Calu3 (cell line): ENCODE measurements at regions not wholly inside any gene's neighbourhood (a gene's known extent, or its start where the extent isn't known, plus 50 kb on each side); places are given as distances from the start of the nearest gene placed in this dataset.

ENCODE experiments used
- BruUV-seq: library from RNA; stranded (reverse); fragments of 400-500 nt; replicated peaks from 2 replicates; lab custom pipeline; 2021; lab: Mats Ljungman, UMichigan
- CTCF ChIA-PET: fragments of 300-600 bp; sonication (Branson Sonifier 250); formaldehyde crosslinking; loops from one replicate; lab custom pipeline; 2022; ENCODE audit warnings: antibody characterized with exemption; lab: Charles Lee
- DNase-seq: peaks from one replicate; pipeline ENCODE4 v3.0.0; 2022
- H3K27ac Mint-ChIP-seq: one replicate; pipeline ENCODE4 v1.8.0; 2022; ENCODE audit warnings: mixed read lengths; ENCODE audit not compliant: unreplicated experiment
- H3K27me3 Mint-ChIP-seq: one replicate; pipeline ENCODE4 v1.8.0; 2022; ENCODE audit warnings: mixed read lengths; ENCODE audit not compliant: unreplicated experiment
- H3K36me3 Mint-ChIP-seq: one replicate; pipeline ENCODE4 v1.8.0; 2022; ENCODE audit warnings: mild to moderate bottlenecking, moderate library complexity, mixed read lengths; ENCODE audit not compliant: insufficient read depth, unreplicated experiment
- H3K4me1 Mint-ChIP-seq: one replicate; pipeline ENCODE4 v1.8.0; 2022; ENCODE audit warnings: mild to moderate bottlenecking, low read depth, mixed read lengths; ENCODE audit not compliant: unreplicated experiment
- H3K4me3 Mint-ChIP-seq: one replicate; pipeline ENCODE4 v1.8.0; 2022; ENCODE audit warnings: mild to moderate bottlenecking, low read depth, moderate library complexity, mixed read lengths; ENCODE audit not compliant: unreplicated experiment
- H3K9me3 Mint-ChIP-seq: one replicate; pipeline ENCODE4 v1.8.0; 2022; ENCODE audit warnings: low read depth, mixed read lengths; ENCODE audit not compliant: unreplicated experiment
- intact Hi-C: fragments of 100-400 bp; cut with micrococcal nuclease; formaldehyde crosslinking; loops from one replicate; pipeline ENCODE4 v1.10.0; 2022; ENCODE audit not compliant: unreplicated experiment
- TF ChIP-seq, protein P1 (sequence below): fragments of 200-600 bp; IDR thresholded peaks from one replicate; pipeline ENCODE4 v1.8.0; 2022; ENCODE audit warnings: antibody characterized with exemption; ENCODE audit not compliant: unreplicated experiment

DNA sequence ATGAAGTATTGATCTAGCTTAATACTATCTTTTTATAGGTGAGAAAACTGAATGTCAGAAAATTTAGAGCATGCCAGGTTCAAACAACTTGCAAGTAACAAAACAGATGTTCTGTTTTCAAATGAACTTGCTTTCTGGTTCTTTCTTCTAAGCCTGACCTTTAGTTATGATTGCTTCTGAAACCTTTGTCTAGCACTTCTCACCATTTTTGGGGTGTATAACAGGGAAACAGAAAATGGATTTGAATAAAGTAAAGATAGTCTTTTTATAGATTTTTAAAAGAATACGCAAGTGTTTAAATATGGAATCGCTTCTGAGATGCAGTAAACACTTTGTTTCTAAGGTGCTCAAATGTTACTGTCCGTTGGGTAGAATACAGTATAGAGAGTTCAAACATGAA, 687.2 kb upstream of the CPEB2 start:
- TF ChIP-seq, protein P1, sequence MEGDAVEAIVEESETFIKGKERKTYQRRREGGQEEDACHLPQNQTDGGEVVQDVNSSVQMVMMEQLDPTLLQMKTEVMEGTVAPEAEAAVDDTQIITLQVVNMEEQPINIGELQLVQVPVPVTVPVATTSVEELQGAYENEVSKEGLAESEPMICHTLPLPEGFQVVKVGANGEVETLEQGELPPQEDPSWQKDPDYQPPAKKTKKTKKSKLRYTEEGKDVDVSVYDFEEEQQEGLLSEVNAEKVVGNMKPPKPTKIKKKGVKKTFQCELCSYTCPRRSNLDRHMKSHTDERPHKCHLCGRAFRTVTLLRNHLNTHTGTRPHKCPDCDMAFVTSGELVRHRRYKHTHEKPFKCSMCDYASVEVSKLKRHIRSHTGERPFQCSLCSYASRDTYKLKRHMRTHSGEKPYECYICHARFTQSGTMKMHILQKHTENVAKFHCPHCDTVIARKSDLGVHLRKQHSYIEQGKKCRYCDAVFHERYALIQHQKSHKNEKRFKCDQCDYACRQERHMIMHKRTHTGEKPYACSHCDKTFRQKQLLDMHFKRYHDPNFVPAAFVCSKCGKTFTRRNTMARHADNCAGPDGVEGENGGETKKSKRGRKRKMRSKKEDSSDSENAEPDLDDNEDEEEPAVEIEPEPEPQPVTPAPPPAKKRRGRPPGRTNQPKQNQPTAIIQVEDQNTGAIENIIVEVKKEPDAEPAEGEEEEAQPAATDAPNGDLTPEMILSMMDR: no peak
- Mint-ChIP-seq H3K9me3 (no peaks in the 10 kb centered on the region), H3K4me1 (no peaks in the 10 kb centered on the region), H3K27me3 (no peaks in the 10 kb centered on the region), H3K4me3 (no peak overlapping the region), H3K36me3 (no peaks in the 10 kb centered on the region), H3K27ac (no peak overlapping the region)
- CTCF ChIA-PET: no interaction called here
- no peak for DNase-seq
- intact Hi-C loops: no loop called here
- no TSS peak for BruUV-seq

DNA sequence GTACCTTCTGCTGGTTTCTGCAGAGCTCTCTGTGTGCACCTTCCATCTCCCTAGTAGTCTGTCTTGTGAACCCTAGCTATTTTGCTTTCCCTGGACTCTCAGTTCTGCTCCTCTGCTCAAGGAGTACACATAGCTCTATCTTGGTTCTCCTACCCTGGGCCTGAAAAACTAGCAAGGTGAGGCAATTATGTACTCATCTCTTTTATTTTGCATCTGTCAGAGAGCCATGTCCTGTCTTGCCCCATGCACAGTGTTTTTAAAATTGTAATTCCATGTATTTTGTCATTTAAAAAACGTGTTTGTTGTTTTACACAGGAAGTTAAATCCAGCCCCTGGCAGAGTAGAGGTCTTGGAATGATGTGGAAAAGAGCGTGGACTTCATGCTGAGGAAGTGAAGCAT, 684.9 kb upstream of the CPEB2 start:
- BruUV-seq: no TSS peak
- intact Hi-C loops: no loop called here
- Mint-ChIP-seq H3K4me1 (no peaks in the 10 kb centered on the region), H3K27ac (no peak overlapping the region), H3K36me3 (no peaks in the 10 kb centered on the region), H3K9me3 (no peaks in the 10 kb centered on the region), H3K27me3 (no peaks in the 10 kb centered on the region), H3K4me3 (no peak overlapping the region)
- no peak for DNase-seq
- CTCF ChIA-PET: no interaction called here
- TF ChIP-seq, protein P1: no peak

DNA sequence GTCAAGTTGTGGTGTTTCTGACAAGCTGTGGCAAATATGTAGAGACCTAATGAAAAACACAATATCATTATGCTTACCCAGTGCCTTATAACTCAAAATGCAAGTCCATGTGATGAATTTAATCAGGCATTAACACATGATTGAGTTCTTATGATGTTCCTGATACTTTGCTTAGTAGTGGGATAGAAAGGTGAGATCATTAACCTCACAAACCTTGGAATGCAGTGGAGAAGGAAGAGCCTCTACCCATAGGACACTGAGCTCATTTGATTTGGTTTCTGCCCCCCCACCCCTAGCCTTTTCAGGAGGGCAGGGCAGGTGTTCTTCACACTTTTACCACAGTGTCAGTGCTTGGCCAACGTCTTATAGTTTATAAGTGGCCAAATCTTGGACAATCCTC, 683.6 kb upstream of the CPEB2 start:
- intact Hi-C loops: no loop called here
- BruUV-seq: no TSS peak
- H3K4me3 Mint-ChIP-seq: no peak overlapping the region
- H3K27ac Mint-ChIP-seq: no peak overlapping the region
- CTCF ChIA-PET: interaction anchor here (0.6 kb wide), 1 partner anchor 54 kb away, joined by 3 read pairs; no protein-coding TSS in a partner anchor
- H3K27me3 Mint-ChIP-seq: no peaks in the 10 kb centered on the region
- TF ChIP-seq, protein P1: no peak
- H3K36me3 Mint-ChIP-seq: no peaks in the 10 kb centered on the region
- no peaks in the 10 kb centered on the region for H3K4me1 Mint-ChIP-seq
- H3K9me3 Mint-ChIP-seq: no peaks in the 10 kb centered on the region
- DNase-seq: no peak

DNA sequence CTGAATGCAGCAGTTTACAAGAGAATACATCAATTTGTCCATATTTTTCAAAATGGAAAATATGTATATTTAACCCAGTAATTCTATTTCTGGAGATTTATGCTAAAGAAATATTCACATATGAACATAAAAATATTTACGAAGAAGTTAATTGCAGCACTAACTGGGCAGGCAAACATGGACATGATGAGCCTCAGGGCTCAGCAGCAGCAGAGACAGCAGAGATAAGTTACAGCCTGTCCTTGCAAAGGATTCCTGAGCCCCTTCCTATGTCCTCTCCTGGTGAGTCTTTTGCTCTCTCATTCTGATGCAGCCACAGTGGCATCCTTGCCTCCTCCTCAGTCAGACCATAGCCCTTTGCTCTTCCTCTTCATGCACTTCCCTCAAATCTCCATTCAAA, 680.6 kb upstream of the CPEB2 start:
- intact Hi-C loops: no loop called here
- TF ChIP-seq, protein P1: no peak
- Mint-ChIP-seq H3K27me3 (no peaks in the 10 kb centered on the region), H3K9me3 (no peaks in the 10 kb centered on the region), H3K4me1 (no peaks in the 10 kb centered on the region), H3K27ac (no peak overlapping the region), H3K36me3 (no peaks in the 10 kb centered on the region), H3K4me3 (no peak overlapping the region)
- no peak for DNase-seq
- no TSS peak for BruUV-seq
- CTCF ChIA-PET: no interaction called here

DNA sequence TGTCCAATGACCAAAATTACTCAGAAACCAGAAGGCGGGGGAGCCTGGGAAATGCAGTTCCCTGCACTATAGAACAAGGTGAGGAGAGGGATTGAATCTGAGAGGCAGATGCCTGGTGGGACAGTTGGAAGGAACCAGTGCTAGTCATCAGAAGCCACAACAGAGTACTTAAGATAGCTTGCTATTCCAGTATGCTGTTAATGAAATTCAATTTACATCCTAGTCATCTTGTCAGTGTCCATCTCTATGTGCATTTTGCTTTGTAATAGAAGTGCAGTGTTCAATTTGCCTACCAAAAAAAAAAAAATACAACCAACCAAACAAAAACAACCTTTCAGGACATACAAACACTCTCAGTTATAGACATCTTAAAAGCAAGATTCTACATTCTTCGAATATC, 679.1 kb upstream of the CPEB2 start:
- TF ChIP-seq, protein P1: no peak
- Mint-ChIP-seq H3K4me1 (no peaks in the 10 kb centered on the region), H3K27me3 (no peaks in the 10 kb centered on the region), H3K4me3 (no peak overlapping the region), H3K27ac (no peak overlapping the region), H3K9me3 (no peaks in the 10 kb centered on the region), H3K36me3 (no peaks in the 10 kb centered on the region)
- CTCF ChIA-PET: no interaction called here
- BruUV-seq: no TSS peak
- intact Hi-C loops: no loop called here
- no peak for DNase-seq
